ENCODE measurements at regions not wholly inside any gene's neighbourhood (a gene's known extent, or its start where the extent isn't known, plus 50 kb on each side); places are given as distances from the start of the nearest gene placed in this dataset.

- no peak overlapping the region for H2AK5ac ChIP-seq (ENCODE audit: insufficient read length, low read length)
- H3K36me3 Mint-ChIP-seq (ENCODE audit: insufficient read depth in 1 of 3, low read depth in 3 of 3) = peaks cover 5 to 29% (median 25%) of the 10 kb centered on the region in 3 experiments
- no peaks in the 10 kb centered on the region for H3K23me2 ChIP-seq (ENCODE audit: insufficient read length, low read depth, low read length, poor library complexity, severe bottlenecking)
- no peak overlapping the region for H3K14ac ChIP-seq (ENCODE audit: insufficient read depth, low read length)
- no peaks in the 10 kb centered on the region for H4K20me1 ChIP-seq (ENCODE audit: control insufficient read depth, insufficient read depth, insufficient read length)
- no peaks in the 10 kb centered on the region for H3K79me2 ChIP-seq (ENCODE audit: insufficient read depth, low read length)
- H4K5ac ChIP-seq (ENCODE audit: insufficient read length, low read depth, low read length) = no peak overlapping the region
- H3K4me2 ChIP-seq (ENCODE audit: insufficient read depth, insufficient read length, low read length) = no peak overlapping the region
- TF ChIP-seq CTCF (conservative IDR thresholded peaks at IDR 0.05) = no peak
- no peak overlapping the region for H3K4ac ChIP-seq (ENCODE audit: low read depth, low read length)
- H3K4me3 Mint-ChIP-seq = no peak overlapping the region
- H3K27ac Mint-ChIP-seq = no peak overlapping the region
- no peaks in the 10 kb centered on the region for H3K4me1 Mint-ChIP-seq
- H2BK15ac ChIP-seq (ENCODE audit: low read depth, low read length) = no peak overlapping the region
- no peak overlapping the region for H3K23ac ChIP-seq (ENCODE audit: insufficient read length, low read depth, low read length)
- H3K4me1 ChIP-seq (ENCODE audit: insufficient read depth, low read length) = no peaks in the 10 kb centered on the region
- H3T11ph ChIP-seq (ENCODE audit: low read length) = no peak overlapping the region
- H3K27me3 ChIP-seq (ENCODE audit: insufficient read depth, low read length) = no peaks in the 10 kb centered on the region
- H4K91ac ChIP-seq (ENCODE audit: insufficient read length, low read depth, low read length) = no peak overlapping the region
- no peaks in the 10 kb centered on the region for H3K79me1 ChIP-seq (ENCODE audit: insufficient read depth, low read depth, low read length, poor library complexity, severe bottlenecking)
- no peak overlapping the region for H2AFZ ChIP-seq (ENCODE audit: low read length)
- H3K9me3 ChIP-seq (ENCODE audit: control insufficient read depth, low read depth, low read length) = peaks cover 6% of the 10 kb centered on the region
- peaks cover 28 to 34% of the 10 kb centered on the region in 2 experiments for H3K9me3 Mint-ChIP-seq
- H4K8ac ChIP-seq (replicated peaks; ENCODE audit: insufficient read length, low read depth, low read length) = no peak overlapping the region
- H2BK20ac ChIP-seq (ENCODE audit: low read depth, low read length, poor library complexity, severe bottlenecking) = no peak overlapping the region
- H2BK5ac ChIP-seq (ENCODE audit: insufficient read length, low read length) = no peak overlapping the region
- H3K18ac ChIP-seq (ENCODE audit: insufficient read length, low read depth, low read length) = no peak overlapping the region
- no peaks in the 10 kb centered on the region for H3K27me3 Mint-ChIP-seq (ENCODE audit: low read depth)
- H3K9ac ChIP-seq (ENCODE audit: extremely low read depth, insufficient read length, low read length) = no peak overlapping the region
- no peak overlapping the region for H3K27ac ChIP-seq (ENCODE audit: insufficient read length, low read depth, low read length)
- H2BK120ac ChIP-seq (ENCODE audit: low read depth, low read length, poor library complexity, severe bottlenecking) = no peak overlapping the region
- H2BK12ac ChIP-seq (ENCODE audit: insufficient read length, low read depth, low read length) = no peak overlapping the region
- H3K56ac ChIP-seq (ENCODE audit: insufficient read length, low read depth, low read length) = no peak overlapping the region
- no peak for DNase-seq
These were observed 503.0 kb upstream of the CD180 start for GRCh38 chr5:67699560-67699959.
